Stimulated activated CD8-positive, alpha-beta memory T cell treated with anti-CD3 and anti-CD28 coated beads, Interleukin-12 subunit alpha, Interleukin-12 subunit beta, amount 100 ng/mL, for 24 hours (primary cell): ENCODE measurements at regions not wholly inside any gene's neighbourhood (a gene's known extent, or its start where the extent isn't known, plus 50 kb on each side); places are given as distances from the start of the nearest gene placed in this dataset.

Experiments
- DNase-seq: peaks from one replicate; pipeline ENCODE4 v3.0.0-alpha.2; 2020; ENCODE audit errors: extremely low read depth

DNA sequence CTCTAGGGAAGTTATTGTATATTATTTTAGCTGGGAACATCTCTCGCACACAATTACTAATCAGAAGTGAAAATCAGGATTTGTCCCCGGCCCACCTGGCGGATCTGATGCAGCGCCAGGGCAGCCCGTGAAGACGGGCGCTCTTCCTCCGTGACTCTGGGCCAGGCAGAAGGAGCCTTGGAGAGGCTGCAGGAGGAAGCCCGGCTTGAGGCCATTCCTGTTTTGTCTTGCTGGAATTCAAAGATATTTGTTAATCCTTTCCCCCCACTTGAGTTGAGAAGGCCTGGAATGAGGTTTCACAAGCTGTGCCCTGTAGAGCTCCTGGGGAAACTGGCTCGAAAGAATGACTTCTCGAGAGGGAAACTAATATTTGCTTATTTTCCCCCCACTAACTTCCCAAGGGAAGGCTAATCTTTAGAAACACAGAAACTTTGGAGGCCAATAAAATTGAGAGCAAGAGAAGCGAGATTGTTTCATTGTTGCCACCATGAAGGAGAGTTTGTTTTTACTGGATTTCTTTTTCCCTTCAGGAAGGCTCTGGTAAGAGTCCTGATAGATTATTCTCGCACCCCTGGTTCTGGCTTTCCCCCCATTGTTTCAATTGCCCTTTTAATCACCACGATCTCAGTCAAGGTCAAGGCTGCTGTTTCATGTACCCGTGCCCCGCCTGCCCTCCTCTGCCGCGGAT, 92.8 kb upstream of the SEPTIN5 start:
- DNase-seq: no peak

DNA sequence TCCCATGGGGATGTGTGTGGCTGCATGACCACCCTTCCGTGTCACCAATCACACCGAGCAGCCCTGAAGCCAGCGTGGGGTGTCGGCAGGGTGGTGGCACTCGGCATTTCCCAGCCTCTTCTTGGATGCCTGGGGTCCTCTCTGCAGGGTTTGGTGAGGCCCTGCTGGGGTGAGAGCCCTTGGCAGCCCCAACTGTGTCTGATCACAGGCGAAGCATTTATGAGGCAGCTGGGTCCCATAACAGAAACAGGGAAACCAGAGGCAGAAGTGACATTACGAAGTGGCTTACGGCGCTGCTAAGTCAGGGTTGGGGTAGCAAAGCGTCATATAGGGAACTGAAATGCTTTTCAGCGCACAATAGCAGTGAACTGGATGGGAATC, 92.3 kb upstream of the SEPTIN5 start:
- DNase-seq: no peak

DNA sequence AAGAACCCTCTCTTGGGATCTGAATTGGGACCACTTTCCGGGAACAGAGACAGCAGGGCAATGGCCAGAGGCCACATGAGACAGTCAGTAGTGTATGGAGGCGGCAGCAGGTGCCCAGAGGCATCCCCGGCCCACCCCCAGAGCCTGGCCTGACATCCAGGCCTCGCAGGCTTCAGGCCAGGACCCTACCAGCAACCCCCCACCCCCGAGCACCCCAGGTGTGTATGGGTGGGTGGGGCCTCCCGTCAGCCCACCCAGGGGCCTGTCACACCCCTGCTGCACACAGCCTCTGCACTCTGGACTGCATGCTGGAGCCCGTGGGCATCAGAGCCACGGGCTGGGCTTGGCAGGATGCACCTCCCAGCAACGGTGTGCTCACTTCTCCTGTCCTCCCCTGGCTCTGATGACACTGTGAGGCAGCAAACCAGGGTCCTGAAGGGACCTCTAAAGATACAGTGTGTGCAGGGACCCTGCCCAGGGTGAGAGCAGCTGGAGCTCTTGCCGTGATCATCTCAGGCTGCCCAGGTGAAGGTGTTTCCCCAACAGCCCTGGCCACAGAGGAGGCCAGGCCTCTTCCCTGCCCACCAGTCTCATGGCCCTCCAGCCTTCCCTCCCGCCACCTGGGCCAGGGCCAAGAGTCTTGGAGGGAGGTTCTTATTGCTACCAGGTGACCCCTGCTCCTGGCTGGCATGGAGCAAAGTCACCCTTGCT, 88.8 kb upstream of the SEPTIN5 start:
- DNase-seq: no peak

DNA sequence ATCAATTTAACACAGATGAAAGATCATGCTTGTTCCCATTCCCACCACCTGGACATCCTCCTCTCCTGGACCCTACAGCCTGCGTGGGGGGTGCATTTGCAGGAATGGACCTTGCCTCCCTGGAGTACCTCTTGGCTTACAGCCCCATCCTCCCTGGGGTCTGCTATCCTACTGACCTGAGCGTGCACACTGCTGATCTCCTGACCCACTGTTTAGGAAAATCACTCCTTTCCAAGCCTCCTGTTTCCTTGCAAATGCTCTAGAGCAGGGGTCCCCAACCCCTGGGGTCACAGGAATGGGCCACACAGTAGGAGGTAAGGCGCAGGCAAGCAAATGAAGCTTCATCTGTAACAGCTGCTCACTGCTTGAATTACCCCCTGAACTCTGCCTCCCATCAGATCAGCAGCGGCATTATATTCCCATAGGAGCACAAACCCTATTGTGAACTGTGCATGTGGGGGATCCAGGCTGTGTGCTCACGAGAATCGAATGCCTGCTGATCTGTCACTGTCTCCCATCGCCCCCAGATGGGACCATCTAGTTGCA, 88.2 kb upstream of the SEPTIN5 start:
- DNase-seq: no peak

DNA sequence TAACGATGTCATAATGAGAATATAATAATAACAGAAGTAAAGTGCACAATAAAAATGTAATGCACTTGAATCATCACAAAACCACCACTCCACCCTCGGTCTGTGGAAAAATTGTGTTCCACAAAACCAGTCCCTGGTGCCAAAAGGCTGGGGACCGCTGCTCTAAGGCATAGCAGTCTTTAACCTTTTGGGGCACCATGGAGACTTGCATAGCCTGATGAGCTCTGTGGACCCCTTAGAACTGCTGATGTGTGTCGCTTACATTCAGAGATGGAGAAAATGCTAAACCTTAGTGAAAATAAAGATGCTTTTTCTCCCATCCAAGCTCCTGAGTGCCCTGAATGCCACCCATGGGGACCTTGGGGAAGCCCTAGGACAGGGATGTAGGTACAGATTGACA, 87.6 kb upstream of the SEPTIN5 start:
- no peak for DNase-seq

DNA sequence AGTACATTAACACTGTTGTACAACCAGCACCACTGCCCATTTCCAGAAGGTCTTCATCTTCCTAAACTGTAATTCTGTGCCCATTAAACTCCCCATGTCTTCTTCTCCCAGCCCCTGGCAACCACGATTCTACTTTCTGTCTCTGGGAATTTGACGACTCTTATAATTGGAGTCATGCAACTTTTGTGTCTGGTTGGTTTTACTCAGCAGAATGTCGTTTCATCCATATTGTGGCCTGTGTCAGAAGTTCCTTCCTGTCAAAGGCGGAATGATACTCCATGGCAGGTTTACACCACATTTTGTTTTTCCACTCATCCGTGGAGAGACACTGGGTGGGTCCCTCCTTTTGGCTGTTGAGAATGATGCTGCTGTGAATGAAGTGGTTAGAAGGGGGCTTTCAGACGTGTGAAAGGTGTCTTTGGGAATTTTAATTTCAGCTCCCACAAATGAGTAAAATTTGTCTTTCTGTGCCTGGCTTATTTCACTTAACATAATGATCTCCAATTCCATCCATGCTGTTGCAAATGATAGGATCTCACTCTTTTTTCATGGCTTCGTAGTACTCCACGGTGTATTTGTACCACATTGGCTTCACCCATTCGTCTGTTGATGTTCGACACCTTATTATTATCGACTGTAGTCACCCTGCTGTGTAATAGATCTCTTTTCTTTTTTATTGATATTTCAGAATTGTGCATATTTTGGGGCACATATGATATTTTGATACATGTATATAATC, 86.1 kb upstream of the SEPTIN5 start:
- DNase-seq: no peak

DNA sequence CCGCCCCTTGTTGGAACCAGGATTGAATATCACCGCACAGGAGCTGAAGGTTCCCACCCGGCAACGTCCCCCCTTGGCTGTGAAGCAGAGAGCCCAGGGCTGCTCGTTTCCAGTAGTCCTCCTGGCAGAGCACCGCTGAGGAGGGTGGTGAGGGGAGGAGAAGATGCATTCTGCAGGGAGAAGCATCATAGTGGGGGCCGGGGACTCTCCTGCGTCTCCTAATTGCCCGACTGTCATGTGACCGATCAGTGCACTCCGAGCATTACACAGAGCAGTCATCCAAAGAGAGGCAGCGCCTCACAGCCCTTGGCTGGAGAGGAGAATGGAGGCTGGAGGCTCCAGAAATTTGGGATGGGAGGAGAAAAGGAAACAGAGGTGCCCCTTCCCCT, 85.0 kb upstream of the SEPTIN5 start:
- DNase-seq: no peak

DNA sequence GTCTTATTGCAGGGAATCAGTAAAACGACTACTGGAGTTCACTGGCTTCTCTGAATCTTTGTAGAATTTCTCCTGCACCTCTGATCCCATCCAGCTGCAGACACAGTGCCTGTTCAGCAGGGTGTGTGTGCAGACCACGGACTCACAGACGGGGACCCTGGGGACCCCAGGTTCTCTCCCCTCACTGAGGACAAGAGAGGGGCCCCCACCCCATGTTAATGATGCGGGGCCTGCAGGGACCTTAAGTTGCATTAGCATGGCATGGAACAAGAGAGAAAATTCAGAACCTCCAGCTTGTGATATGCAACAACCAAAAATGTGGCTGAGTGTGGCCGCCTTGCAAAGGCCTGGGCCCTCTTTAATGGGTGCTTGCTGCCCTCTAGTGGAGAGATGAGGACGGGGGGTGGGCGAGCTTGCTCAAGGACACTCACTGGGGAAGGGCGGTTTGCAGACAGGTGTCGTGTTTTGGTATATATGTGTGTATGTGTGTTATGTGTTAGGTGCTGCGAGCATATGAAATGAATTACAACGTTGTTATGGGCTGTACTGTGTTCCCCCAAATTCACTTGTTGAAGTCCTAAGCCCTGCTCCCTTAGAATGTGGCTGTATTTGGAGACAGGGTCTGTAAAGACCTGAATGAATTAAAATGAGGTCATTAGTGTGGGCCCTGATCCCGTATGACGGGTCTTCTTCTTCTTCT, 84.4 kb upstream of the SEPTIN5 start:
- peak; percentile 55 for DNase-seq

DNA sequence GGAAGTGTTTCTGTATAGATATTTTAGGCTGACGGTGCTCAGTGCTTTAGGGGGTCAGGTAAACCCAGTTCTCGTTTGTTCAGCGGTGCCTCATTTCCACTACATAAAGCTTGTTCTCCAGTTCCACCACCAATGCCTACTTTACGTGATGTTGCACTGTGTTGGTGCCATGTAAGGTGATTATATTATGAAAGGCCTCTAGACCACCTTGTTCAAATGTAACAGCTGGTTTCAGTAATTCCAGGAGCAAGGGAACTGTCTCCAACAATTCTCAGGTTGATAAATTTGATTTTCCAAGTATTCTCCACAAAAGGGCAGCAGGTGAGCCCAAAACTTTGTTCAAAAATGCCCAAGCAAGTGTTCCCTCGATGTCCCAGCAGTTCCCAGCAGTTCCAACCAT, 83.7 kb upstream of the SEPTIN5 start:
- no peak for DNase-seq

DNA sequence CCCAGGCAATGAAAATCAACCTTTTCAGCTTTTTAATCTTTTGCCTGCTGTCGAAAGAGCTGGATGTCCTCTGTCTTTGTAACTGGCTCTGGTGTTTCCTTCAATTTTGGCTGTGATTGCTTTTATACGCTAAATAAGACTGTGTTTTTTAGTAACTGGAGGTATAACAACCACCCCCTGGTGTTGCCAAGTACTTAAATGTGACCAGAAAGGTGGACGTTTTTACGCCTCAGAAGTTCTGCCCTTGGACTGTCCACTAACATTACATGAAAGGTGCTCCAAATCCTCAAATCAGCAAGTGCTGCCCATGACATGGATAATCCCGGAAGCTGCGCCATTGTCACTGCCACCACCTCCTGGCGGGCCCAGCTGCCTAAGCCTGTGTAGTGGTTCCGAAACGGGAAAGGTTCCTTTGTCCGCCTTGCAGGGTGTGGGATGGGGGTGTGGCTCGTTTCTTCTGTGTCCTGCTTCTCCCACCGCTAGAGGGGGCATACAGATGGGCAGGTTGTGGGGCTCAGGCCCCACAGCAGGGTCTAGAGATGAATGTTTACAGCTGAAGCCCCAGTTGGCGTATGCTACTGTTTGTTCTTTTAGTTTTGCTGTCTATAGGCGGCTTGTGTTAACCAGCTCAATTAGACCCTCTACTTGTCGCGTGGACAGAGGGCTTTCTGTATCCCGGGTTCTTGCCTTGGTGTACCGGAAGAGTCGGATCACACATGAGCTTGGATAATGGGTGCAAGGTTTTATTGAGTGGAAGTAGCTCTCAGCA, 82.2 kb upstream of the SEPTIN5 start:
- DNase-seq: no peak

DNA sequence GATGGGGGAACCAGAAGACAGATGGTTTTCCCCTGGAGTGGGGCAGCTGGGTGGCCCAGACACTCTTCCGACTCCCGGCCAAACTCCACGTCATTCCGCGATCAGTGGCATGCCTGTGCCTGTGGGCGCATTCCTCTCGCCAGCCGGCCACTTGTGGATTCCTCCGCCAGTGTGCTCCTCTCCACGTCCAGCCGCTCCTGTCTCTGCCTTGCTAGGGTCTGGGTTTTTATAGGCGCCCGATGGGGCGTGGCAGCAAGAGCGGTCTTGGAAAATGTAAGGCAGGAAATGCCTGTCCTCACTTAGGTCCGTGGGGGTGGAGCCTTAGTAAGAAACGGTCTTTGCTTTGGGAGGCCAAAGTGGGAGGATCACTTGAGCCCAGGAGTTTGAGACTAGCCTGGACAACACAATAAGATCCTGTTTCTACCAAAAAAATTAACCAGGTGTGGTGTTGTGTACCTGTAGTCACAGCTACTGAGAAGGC, 81.6 kb upstream of the SEPTIN5 start:
- DNase-seq: no peak

DNA sequence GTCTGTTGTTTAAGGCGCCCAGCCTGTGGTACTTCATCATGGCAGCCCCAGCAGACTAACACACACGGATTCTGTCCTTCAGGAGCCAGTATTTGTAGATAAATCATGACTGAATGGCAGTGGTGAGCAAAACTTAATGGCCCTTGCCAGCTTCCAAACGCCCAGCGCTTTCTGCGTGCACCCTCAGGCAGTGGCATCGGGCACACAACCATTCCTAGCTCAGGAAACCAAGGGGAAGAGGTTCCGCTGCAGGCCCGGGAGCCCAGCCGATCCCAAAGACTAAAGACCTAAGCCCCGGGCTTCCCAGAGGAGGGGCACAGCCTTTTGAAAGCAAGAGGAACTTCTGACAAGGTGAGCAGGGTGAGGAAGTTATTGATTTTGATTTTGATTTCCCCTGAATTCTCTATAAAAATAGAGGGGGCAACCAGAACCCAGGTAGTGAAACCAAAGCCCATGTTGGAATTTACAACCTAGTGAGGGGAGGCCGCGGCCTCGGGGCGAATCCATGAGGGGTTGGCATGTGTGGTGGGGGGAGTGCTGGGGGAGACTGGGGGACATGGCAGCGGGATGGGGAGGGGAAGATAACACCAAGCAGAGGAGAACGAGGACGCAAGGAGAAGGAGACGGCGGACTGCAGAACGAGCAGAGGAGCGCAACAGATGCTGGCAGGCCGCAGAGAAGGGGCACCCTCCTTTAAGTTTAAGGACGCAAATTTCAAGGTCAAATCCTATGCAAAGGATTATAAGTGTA, 79.9 kb upstream of the SEPTIN5 start:
- no peak for DNase-seq

DNA sequence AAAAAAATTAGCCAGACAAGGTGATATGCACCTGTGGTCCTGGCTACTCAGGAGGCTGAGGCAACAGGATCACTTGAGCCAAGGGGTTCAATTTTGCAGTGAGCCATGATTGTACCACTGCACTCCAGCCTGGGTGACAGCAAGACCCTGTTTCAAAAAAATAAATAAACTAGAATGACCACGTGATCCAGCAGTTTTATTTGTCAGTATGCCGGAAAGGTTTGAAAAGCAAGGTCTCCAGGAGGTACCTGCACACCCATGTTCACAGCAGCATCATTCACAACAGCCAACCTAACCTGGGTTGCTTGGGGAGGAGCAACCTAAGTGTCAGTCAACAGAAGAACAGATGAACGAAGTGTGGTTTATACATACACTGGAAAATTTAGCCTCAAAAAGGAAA, 78.7 kb upstream of the SEPTIN5 start:
- DNase-seq: no peak

DNA sequence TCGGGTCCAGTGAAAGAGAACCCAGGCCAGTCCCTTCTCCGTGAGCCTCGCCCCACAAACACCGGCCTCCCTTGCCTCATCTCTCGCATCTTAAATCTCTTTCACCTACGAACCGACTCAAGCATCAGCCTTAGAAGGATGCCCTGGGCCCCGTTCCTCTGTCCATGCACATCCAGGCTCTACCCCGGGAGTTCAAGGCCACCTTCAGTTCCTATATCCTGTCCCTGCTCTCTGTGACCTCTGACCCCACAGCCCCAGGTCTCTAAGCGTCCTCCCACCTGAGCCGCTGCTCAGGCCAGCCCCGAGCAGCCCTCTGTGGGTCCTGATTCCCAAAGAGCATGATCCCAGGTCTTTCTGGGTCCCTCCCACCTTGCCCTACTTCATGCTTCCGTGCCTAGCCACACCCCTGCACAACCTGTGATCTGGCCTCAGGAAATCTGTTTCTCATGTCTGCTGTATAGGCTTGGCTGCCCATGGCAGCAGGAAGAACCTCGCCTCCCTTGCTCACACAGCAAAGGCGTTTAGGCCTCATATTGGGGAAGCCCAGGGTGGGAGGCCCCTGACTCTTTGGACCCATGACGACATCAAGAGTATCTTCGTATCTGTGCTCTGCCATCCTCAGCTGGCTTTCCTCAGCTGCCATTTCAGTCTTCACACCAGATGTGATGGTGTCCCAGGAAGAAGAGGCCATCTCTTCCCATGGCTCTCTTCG, 77.5 kb upstream of the SEPTIN5 start:
- no peak for DNase-seq

DNA sequence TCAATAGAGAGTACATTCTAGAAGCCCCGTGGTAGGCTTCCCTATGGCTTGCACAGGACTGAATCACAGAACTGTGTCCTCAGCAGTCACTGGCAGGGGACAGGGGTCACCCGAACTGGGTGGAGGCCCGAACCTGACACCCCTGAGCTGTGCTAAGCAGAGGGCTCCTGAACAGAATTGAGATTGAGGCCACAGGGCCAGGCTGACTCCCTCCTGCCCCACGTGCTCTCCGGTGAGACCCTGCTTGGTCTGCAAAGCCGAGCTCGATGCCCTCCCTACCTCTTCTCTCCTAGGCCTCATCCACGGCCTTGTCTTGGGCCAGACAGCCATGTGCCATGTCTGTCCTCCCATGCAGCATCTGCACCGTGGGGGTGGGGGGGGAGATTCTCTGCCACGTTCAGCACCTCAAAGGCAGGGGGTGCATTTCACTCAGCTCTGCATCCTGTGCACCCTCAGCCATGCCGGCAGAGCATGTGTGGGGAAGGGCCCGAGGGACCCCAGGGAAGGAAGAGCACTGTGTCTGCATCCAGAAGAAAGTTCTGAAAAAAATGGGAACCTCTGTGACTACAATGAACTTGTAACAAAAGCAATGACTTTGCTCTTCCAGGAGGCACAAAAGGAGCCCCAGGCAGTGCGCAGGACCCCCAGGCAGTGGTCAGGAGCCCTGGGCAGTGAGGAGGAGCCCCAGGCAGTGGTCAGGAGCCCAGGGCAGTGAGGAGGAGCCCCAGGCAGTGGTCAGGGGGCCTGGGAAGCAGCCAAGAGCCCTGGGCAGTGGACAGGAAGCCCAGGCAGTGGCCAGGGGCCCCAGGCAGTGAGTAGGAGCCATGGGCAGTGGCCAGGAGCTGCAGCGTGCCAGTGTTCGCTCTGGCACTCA, 76.7 kb upstream of the SEPTIN5 start:
- no peak for DNase-seq

DNA sequence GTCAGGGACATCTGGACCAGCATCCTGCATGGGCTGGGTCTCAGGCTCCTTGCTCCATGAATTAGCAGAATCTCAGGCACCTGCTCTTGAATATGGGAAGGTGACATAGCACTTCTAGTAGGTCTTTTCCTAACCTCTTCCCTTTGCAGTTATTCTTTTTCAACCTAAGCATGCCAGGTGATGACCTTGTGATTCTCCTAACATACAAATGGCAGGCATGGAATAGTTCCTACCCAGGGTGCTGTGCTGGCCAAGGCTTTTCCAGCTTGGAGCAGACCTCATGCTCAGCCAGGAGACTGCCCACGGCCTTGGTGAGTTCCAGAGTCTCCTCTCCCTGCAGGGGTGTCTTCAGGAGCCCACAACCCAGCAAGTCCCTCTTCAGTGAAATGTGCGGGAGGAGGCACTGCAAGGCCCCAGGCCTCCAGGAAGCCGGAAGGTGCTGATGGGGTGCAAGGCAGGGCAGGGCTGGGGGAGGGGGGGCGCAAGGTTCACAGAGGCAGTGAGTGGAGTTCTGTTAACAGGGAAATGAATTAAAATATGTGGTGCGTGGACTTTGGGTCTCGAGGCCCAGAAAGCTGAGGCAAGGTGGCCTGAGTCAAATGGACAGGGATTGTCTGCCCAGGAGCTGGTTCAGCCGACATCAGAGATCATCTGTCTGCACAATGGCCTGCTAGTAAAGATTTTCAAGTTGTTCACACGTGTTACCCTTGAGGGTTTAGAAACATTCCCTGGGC, 75.9 kb upstream of the SEPTIN5 start:
- no peak for DNase-seq

DNA sequence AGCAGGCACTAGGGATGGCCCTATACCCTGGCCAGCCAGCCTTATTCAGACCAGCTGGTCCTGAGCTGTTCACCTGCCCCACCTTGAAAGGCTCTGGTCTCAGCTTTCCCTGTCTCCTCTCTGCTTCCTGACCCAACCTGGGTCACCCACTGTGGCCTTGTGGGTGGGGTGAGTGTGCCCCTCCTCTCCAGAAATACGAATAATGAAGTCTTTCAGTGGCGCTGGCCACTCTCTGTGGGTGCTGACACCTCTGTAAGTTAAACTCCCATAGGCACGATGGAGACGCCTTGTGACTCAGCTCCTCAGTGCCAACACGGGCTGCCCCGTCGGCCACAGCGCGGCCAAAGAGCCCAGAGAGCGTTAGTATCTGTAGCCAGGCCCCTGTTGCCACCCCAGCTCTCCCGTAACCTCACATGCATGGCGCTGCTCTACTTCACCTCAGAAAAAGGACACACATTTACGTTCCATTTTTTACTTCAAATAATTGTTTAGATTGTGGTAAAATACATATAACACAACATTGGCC, 74.6 kb upstream of the SEPTIN5 start:
- no peak for DNase-seq

DNA sequence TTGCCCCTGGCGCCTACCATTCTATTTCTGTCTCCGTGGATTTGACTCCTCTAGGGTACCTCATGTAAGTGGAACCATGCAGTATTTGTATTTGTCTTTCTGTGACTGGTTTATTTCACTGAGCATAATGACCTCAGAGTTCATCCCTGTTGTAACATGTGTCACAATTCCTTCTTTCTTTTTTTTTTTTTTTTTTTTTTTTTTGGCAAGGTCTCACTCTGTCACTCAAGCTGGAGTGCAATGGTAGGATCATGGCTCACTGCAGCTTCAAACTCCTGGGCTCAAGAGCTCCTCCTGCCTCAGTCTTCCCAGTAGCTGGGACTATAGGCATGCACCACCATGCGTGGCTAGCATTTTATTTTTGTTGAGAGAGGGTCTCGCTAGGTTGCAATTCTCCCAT, 74.0 kb upstream of the SEPTIN5 start:
- DNase-seq: no peak
